Naive thymus-derived CD8-positive, alpha-beta T cell (primary cell): ENCODE measurements at regions not wholly inside any gene's neighbourhood (a gene's known extent, or its start where the extent isn't known, plus 50 kb on each side); places are given as distances from the start of the nearest gene placed in this dataset.

ENCODE experiments used
- ATAC-seq, 2 donors: fragments of 150-1000 bp; cut with Tn5 transposase in 1 of 2; sonication (Bioruptor Pico), chemical (Tn5 transposase) in 1 of 2; 1 replicate in 1 of 2; 2 replicates in 1 of 2; pipeline ENCODE4 v1.10.0; 2021; ENCODE audit warnings: mild to moderate bottlenecking in 2 of 2, moderate library complexity in 2 of 2
- POLR2A ChIA-PET: fragments of 350-600 bp; sonication (Branson Sonifier 250); formaldehyde crosslinking; loops from one replicate; lab custom pipeline; 2021; ENCODE audit warnings: antibody characterized with exemption; lab: Charles Lee
- DNase-seq, 10 donors: peaks; one replicate each; pipeline versions ENCODE4 v3.0.0 to v3.0.0-alpha.2; 2020 to 2022
- H3K27ac Mint-ChIP-seq, 10 donors: one replicate each; pipeline ENCODE4 v1.8.0; 2020 to 2022; ENCODE audit warnings: mild to moderate bottlenecking in 10 of 10, mixed read lengths in 10 of 10, moderate library complexity in 4 of 10, inconsistent platforms in 1 of 10
- H3K27me3 Mint-ChIP-seq, 5 donors: one replicate each; pipeline ENCODE4 v1.8.0; 2021 to 2022; ENCODE audit warnings: mixed read lengths in 5 of 5
- H3K36me3 Mint-ChIP-seq, 3 donors: one replicate each; pipeline ENCODE4 v1.8.0; 2020 to 2022; ENCODE audit warnings: mixed read lengths in 3 of 3, mild to moderate bottlenecking in 2 of 3, inconsistent platforms in 1 of 3
- H3K4me1 Mint-ChIP-seq, 4 donors: one replicate each; pipeline ENCODE4 v1.8.0; 2021 to 2022; ENCODE audit warnings: mixed read lengths in 4 of 4
- H3K4me3 Mint-ChIP-seq, 10 donors: one replicate each; pipeline ENCODE4 v1.8.0; 2020 to 2022; ENCODE audit warnings: mild to moderate bottlenecking in 10 of 10, mixed read lengths in 10 of 10, moderate library complexity in 6 of 10, inconsistent platforms in 1 of 10
- H3K9me3 Mint-ChIP-seq, 9 donors: one replicate each; pipeline ENCODE4 v1.8.0; 2020 to 2022; ENCODE audit warnings: mixed read lengths in 9 of 9, mild to moderate bottlenecking in 3 of 9, inconsistent platforms in 1 of 9, moderate library complexity in 1 of 9

GRCh38 chr4:177582992-177583391, 140.8 kb upstream of the AGA start:
- Mint-ChIP-seq H3K27ac (no peak overlapping the region), H3K9me3 (no peaks in the 10 kb centered on the region), H3K36me3 (no peaks in the 10 kb centered on the region), H3K4me1 (no peaks in the 10 kb centered on the region), H3K27me3 (no peaks in the 10 kb centered on the region), H3K4me3 (no peak overlapping the region)
- DNase-seq (no peak), ATAC-seq (no peak)
- POLR2A ChIA-PET: no interaction called here

- Mint-ChIP-seq H3K36me3 (no peaks in the 10 kb centered on the region), H3K4me1 (no peaks in the 10 kb centered on the region), H3K27ac (no peak overlapping the region), H3K4me3 (no peak overlapping the region), H3K9me3 (no peaks in the 10 kb centered on the region), H3K27me3 (no peaks in the 10 kb centered on the region)
- DNase-seq (no peak), ATAC-seq (no peak)
- POLR2A ChIA-PET: no interaction called here
Measured at GRCh38 chr4:177587989-177588388, 145.8 kb upstream of the AGA start.

- ATAC-seq (no peak), DNase-seq (no peak)
- peaks cover 0 to 6% (median 0%) of the 10 kb centered on the region in 9 donors for H3K9me3 Mint-ChIP-seq
- H3K4me1 Mint-ChIP-seq: no peaks in the 10 kb centered on the region
- peaks cover 0 to 7% (median 4%) of the 10 kb centered on the region in 3 donors for H3K36me3 Mint-ChIP-seq
- no peaks in the 10 kb centered on the region for H3K27me3 Mint-ChIP-seq
- no peak overlapping the region for H3K4me3 Mint-ChIP-seq
- H3K27ac Mint-ChIP-seq: no peak overlapping the region
- POLR2A ChIA-PET: no interaction called here
Measured at GRCh38 chr4:177595386-177595785, 153.1 kb upstream of the AGA start.

- Mint-ChIP-seq H3K36me3 (peaks cover 0 to 7% (median 7%) of the 10 kb centered on the region in 3 donors), H3K9me3 (peaks cover 0 to 6% (median 0%) of the 10 kb centered on the region in 9 donors), H3K27me3 (no peaks in the 10 kb centered on the region), H3K27ac (no peak overlapping the region), H3K4me3 (no peak overlapping the region), H3K4me1 (no peaks in the 10 kb centered on the region)
- no peak for DNase-seq
- no peak for ATAC-seq
- POLR2A ChIA-PET: no interaction called here
Measured at GRCh38 chr4:177596035-177596434, 153.8 kb upstream of the AGA start.

- no peak overlapping the region for H3K4me3 Mint-ChIP-seq
- POLR2A ChIA-PET: no interaction called here
- peaks cover 0 to 6% (median 0%) of the 10 kb centered on the region in 9 donors for H3K9me3 Mint-ChIP-seq
- no peak overlapping the region for H3K27ac Mint-ChIP-seq
- H3K36me3 Mint-ChIP-seq: peaks cover 0 to 7% (median 7%) of the 10 kb centered on the region in 3 donors
- DNase-seq: no peak
- ATAC-seq: no peak
- H3K4me1 Mint-ChIP-seq: no peaks in the 10 kb centered on the region
- no peaks in the 10 kb centered on the region for H3K27me3 Mint-ChIP-seq
Measured at GRCh38 chr4:177596991-177597390, 154.8 kb upstream of the AGA start.

GRCh38 chr4:177605252-177605651, 163.0 kb upstream of the AGA start:
- Mint-ChIP-seq H3K27ac (no peak overlapping the region), H3K9me3 (no peaks in the 10 kb centered on the region), H3K4me1 (no peaks in the 10 kb centered on the region), H3K4me3 (no peak overlapping the region), H3K36me3 (peaks cover 0 to 4% (median 0%) of the 10 kb centered on the region in 3 donors), H3K27me3 (no peaks in the 10 kb centered on the region)
- POLR2A ChIA-PET: no interaction called here
- ATAC-seq (no peak), DNase-seq (no peak)

- ATAC-seq: no peak
- POLR2A ChIA-PET: no interaction called here
- no peaks in the 10 kb centered on the region for H3K9me3 Mint-ChIP-seq
- peaks cover 0 to 2% (median 0%) of the 10 kb centered on the region in 3 donors for H3K36me3 Mint-ChIP-seq
- no peak overlapping the region for H3K4me3 Mint-ChIP-seq
- H3K4me1 Mint-ChIP-seq: no peaks in the 10 kb centered on the region
- H3K27ac Mint-ChIP-seq: no peak overlapping the region
- H3K27me3 Mint-ChIP-seq: no peaks in the 10 kb centered on the region
- no peak for DNase-seq
Measured at GRCh38 chr4:177607111-177607573, 164.9 kb upstream of the AGA start.

GRCh38 chr4:177611974-177612664, 169.9 kb upstream of the AGA start:
- H3K4me3 Mint-ChIP-seq: no peak overlapping the region
- no peaks in the 10 kb centered on the region for H3K36me3 Mint-ChIP-seq
- DNase-seq (no peak), ATAC-seq (no peak)
- no peaks in the 10 kb centered on the region for H3K9me3 Mint-ChIP-seq
- no peaks in the 10 kb centered on the region for H3K4me1 Mint-ChIP-seq
- peaks cover 0 to 6% (median 0%) of the 10 kb centered on the region in 5 donors for H3K27me3 Mint-ChIP-seq
- H3K27ac Mint-ChIP-seq: no peak overlapping the region
- POLR2A ChIA-PET: no interaction called here

GRCh38 chr4:177612684-177613083, 170.4 kb upstream of the AGA start:
- Mint-ChIP-seq H3K4me1 (no peaks in the 10 kb centered on the region), H3K4me3 (no peak overlapping the region), H3K9me3 (no peaks in the 10 kb centered on the region), H3K36me3 (no peaks in the 10 kb centered on the region), H3K27ac (no peak overlapping the region), H3K27me3 (peaks cover 0 to 6% (median 0%) of the 10 kb centered on the region in 5 donors)
- ATAC-seq (no peak), DNase-seq (no peak)
- POLR2A ChIA-PET: no interaction called here

- H3K4me3 Mint-ChIP-seq: no peak overlapping the region
- H3K9me3 Mint-ChIP-seq: peaks cover 0 to 4% (median 2%) of the 10 kb centered on the region in 9 donors
- H3K27me3 Mint-ChIP-seq: no peaks in the 10 kb centered on the region
- H3K4me1 Mint-ChIP-seq: no peaks in the 10 kb centered on the region
- POLR2A ChIA-PET: no interaction called here
- no peak overlapping the region for H3K27ac Mint-ChIP-seq
- peaks cover 0 to 9% (median 8%) of the 10 kb centered on the region in 3 donors for H3K36me3 Mint-ChIP-seq
- no peak for DNase-seq
- no peak for ATAC-seq
Measured at GRCh38 chr4:177632481-177632880, 190.2 kb upstream of the AGA start.

- POLR2A ChIA-PET: no interaction called here
- DNase-seq (no peak), ATAC-seq (no peak)
- Mint-ChIP-seq H3K27me3 (no peaks in the 10 kb centered on the region), H3K4me3 (no peak overlapping the region), H3K4me1 (no peaks in the 10 kb centered on the region), H3K36me3 (peaks cover 0 to 16% (median 1%) of the 10 kb centered on the region in 3 donors), H3K9me3 (peaks cover 0 to 7% (median 2%) of the 10 kb centered on the region in 9 donors), H3K27ac (no peak overlapping the region)
Measured at GRCh38 chr4:177638871-177639270, 196.6 kb upstream of the AGA start.

- Mint-ChIP-seq H3K4me1 (no peaks in the 10 kb centered on the region), H3K36me3 (peaks cover 0 to 11% (median 1%) of the 10 kb centered on the region in 3 donors), H3K27me3 (peaks cover 0 to 3% (median 0%) of the 10 kb centered on the region in 5 donors), H3K9me3 (peaks cover 0 to 7% (median 2%) of the 10 kb centered on the region in 9 donors), H3K27ac (no peak overlapping the region), H3K4me3 (no peak overlapping the region)
- POLR2A ChIA-PET: no interaction called here
- DNase-seq (no peak), ATAC-seq (no peak)
Measured at GRCh38 chr4:177640864-177641263, 198.6 kb upstream of the AGA start.

GRCh38 chr4:177660223-177660622, 218.0 kb upstream of the AGA start:
- no peak for ATAC-seq
- Mint-ChIP-seq H3K36me3 (peaks cover 0 to 15% (median 6%) of the 10 kb centered on the region in 3 donors), H3K27me3 (peaks cover 0 to 14% (median 7%) of the 10 kb centered on the region in 5 donors), H3K4me3 (no peak overlapping the region), H3K27ac (no peak overlapping the region), H3K9me3 (peaks cover 8 to 34% (median 15%) of the 10 kb centered on the region in 9 donors), H3K4me1 (no peaks in the 10 kb centered on the region)
- POLR2A ChIA-PET: no interaction called here
- DNase-seq: no peak

- DNase-seq: no peak
- H3K27me3 Mint-ChIP-seq: peaks cover 0 to 2% (median 0%) of the 10 kb centered on the region in 5 donors
- no peak overlapping the region for H3K4me3 Mint-ChIP-seq
- no peaks in the 10 kb centered on the region for H3K36me3 Mint-ChIP-seq
- peaks cover 0 to 5% (median under 1%) of the 10 kb centered on the region in 9 donors for H3K9me3 Mint-ChIP-seq
- ATAC-seq: no peak
- no peaks in the 10 kb centered on the region for H3K4me1 Mint-ChIP-seq
- no peak overlapping the region for H3K27ac Mint-ChIP-seq
- POLR2A ChIA-PET: no interaction called here
Measured at GRCh38 chr4:177667687-177668086, 225.4 kb upstream of the AGA start.
